ENCODE measurements at regions not wholly inside any gene's neighbourhood (a gene's known extent, or its start where the extent isn't known, plus 50 kb on each side); places are given as distances from the start of the nearest gene placed in this dataset.

DNA sequence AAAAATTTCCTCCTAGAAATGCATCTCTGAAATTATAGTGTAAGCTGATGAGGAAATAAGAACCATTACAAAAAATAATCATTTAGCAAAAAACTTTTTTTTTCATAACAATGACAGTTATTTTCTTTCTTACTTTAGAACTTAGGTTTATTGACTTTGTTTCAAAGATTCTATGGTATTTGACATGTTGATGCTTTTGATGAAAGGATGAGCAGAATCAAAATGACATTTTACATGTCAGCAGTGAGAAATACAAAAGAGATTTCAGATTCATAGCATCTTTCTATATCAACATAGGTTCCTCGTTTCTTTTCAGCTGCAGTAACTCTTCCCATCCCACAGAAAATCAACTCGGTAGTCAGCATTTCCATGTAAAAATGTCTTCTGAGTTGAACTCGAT is 1226.6 kb upstream of the C9orf72 start:
- Histone ChIP-seq H3K27ac (ENCODE audit: control insufficient read depth, insufficient read depth) (no peak overlapping the region), H3K9me3 (replicated peaks; ENCODE audit: control insufficient read depth, insufficient read depth, low read length) (no peaks in the 10 kb centered on the region), H3K27me3 (replicated peaks in 1 of 2; ENCODE audit: control insufficient read depth in 2 of 2, insufficient read depth in 2 of 2, low read length in 1 of 2) (no peaks in the 10 kb centered on the region), H3K4me3 (no peak overlapping the region), H3K36me3 (ENCODE audit: control insufficient read depth in 2 of 2, insufficient read depth in 2 of 2, low read length in 1 of 2) (no peaks in the 10 kb centered on the region), H2AFZ (ENCODE audit: control insufficient read depth, low read depth, low read length) (no peak overlapping the region), H4K20me1 (ENCODE audit: control insufficient read depth, insufficient read depth) (no peaks in the 10 kb centered on the region), H3K9ac (ENCODE audit: control insufficient read depth, insufficient read depth, low read length) (no peak overlapping the region), H3K4me1 (ENCODE audit: control insufficient read depth, insufficient read depth, low read length) (no peaks in the 10 kb centered on the region), H3K4me2 (ENCODE audit: control insufficient read depth, insufficient read depth) (no peak overlapping the region), H3K79me2 (ENCODE audit: control insufficient read depth, insufficient read depth, low read length) (no peaks in the 10 kb centered on the region)
- POLR2A ChIA-PET: no interaction called here
- SMC1A ChIA-PET (ENCODE audit: uncharacterized antibody, unreplicated experiment): interaction anchor here (1.7 kb wide), 1 partner anchor 25 kb away, joined by 5 read pairs; no protein-coding TSS in a partner anchor
- no peak for TF ChIP-seq NBN (IDR thresholded peaks at IDR 0.05)
- TF ChIP-seq EP300 (IDR thresholded peaks at IDR 0.05; ENCODE audit: borderline replicate concordance in 1 of 2, control insufficient read depth in 1 of 2, low read depth in 2 of 2, low read length in 2 of 2): no peak
- no peak for TF ChIP-seq NR2F1 (conservative IDR thresholded peaks at IDR 0.05)
- TF ChIP-seq, protein P1, sequence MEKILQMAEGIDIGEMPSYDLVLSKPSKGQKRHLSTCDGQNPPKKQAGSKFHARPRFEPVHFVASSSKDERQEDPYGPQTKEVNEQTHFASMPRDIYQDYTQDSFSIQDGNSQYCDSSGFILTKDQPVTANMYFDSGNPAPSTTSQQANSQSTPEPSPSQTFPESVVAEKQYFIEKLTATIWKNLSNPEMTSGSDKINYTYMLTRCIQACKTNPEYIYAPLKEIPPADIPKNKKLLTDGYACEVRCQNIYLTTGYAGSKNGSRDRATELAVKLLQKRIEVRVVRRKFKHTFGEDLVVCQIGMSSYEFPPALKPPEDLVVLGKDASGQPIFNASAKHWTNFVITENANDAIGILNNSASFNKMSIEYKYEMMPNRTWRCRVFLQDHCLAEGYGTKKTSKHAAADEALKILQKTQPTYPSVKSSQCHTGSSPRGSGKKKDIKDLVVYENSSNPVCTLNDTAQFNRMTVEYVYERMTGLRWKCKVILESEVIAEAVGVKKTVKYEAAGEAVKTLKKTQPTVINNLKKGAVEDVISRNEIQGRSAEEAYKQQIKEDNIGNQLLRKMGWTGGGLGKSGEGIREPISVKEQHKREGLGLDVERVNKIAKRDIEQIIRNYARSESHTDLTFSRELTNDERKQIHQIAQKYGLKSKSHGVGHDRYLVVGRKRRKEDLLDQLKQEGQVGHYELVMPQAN (conservative IDR thresholded peaks at IDR 0.05): no peak
- no peak for TF ChIP-seq PAX5 (IDR thresholded peaks at IDR 0.05; ENCODE audit: borderline replicate concordance, low read depth, low read length)
- TF ChIP-seq RCOR1 (conservative IDR thresholded peaks at IDR 0.05; ENCODE audit: low read depth, low read length): no peak
- DNase-seq (ENCODE audit: low read depth, low spot score) (no peak), FAIRE-seq (no peak), ATAC-seq (no peak)
- CTCF ChIA-PET: interaction anchor here (0.6 kb wide), 1 partner anchor 1467 kb away, joined by 4 read pairs; no protein-coding TSS in a partner anchor
- in situ Hi-C loops (cut with MboI) (no loop called here), intact Hi-C loops (cut with micrococcal nuclease; ENCODE audit: unreplicated experiment) (no loop called here)
- no TSS peak for BruUV-seq (replicated peaks)
- 8% methylated on average over 3 of the region's 3 CpGs for WGBS (ENCODE audit: insufficient coverage, insufficient replicate concordance, low lambda C conversion rate, missing lambda C conversion rate)
- RAD21 ChIA-PET (ENCODE audit: unreplicated experiment): no interaction called here
